ENCODE measurements at regions not wholly inside any gene's neighbourhood (a gene's known extent, or its start where the extent isn't known, plus 50 kb on each side); places are given as distances from the start of the nearest gene placed in this dataset.

DNA sequence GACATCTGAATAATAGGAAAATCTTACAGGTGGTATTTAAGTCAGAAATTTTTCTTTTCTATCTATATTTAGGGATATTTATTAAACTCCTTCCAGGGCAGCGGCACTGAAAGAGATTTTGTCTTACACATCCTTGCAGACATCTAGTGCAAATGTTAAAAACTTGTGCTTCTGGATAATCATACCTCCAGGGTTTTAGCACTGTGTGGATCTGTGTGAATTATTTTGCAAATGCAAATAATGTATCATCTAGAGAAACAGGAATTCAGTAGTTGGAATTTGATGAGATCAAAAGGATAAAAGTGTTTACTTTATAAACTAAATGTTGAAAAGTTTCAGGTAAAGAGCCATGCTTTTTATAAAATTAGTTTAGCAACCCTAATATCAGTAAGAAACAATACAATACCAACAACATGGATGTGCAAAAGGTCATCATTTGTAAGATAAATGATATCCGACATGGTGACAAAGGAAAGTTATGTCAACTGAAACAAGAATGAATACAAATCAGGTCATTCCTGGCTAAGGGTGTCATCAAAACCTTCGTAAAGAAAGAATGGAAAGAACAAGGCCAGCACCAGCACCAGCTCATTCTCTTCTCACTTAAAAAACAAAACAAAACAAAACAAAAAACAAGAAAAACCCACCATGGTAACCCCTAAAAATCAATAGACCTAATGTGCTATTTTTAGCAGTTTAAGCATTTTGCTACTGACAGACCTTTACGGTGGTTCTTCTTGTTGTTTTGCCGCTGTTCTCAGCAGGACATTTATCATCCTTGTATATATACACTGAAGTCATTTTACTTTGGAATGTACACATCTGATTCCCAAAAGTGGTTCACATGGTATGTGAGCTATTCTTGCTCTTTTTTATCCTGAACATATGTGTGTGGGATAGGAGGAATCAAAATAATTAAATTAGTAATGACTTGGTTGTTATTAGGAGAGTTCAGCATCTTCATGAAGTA, 219.7 kb upstream of the NDST3 start:
- Histone ChIP-seq H3K4me3 (ENCODE audit: low read length) (no peak overlapping the region), H3K4me1 (ENCODE audit: control insufficient read depth, low read length) (no peaks in the 10 kb centered on the region), H3K79me2 (ENCODE audit: control insufficient read depth, low read length) (no peaks in the 10 kb centered on the region), H3K9me2 (replicated peaks; ENCODE audit: control insufficient read depth, low read length) (no peaks in the 10 kb centered on the region), H3K9me3 (ENCODE audit: control insufficient read depth, insufficient read depth, low read length) (no peaks in the 10 kb centered on the region), H3F3A (ENCODE audit: control insufficient read depth, insufficient read depth) (no peaks in the 10 kb centered on the region), H3K4me2 (ENCODE audit: low read length) (no peak overlapping the region), H4K20me1 (ENCODE audit: control insufficient read depth, insufficient read depth, low read depth, low read length) (no peaks in the 10 kb centered on the region), H3K27me3 (ENCODE audit: control insufficient read depth, low read length) (no peaks in the 10 kb centered on the region), H3K36me3 (ENCODE audit: control insufficient read depth, low read length) (no peaks in the 10 kb centered on the region), H3K27ac (ENCODE audit: low read depth, low read length) (no peak overlapping the region)
- TF ChIP-seq EZH2phosphoT487 (IDR thresholded peaks at IDR 0.05; ENCODE audit: borderline replicate concordance, low read length), result no peak
- TF ChIP-seq, protein P1, sequence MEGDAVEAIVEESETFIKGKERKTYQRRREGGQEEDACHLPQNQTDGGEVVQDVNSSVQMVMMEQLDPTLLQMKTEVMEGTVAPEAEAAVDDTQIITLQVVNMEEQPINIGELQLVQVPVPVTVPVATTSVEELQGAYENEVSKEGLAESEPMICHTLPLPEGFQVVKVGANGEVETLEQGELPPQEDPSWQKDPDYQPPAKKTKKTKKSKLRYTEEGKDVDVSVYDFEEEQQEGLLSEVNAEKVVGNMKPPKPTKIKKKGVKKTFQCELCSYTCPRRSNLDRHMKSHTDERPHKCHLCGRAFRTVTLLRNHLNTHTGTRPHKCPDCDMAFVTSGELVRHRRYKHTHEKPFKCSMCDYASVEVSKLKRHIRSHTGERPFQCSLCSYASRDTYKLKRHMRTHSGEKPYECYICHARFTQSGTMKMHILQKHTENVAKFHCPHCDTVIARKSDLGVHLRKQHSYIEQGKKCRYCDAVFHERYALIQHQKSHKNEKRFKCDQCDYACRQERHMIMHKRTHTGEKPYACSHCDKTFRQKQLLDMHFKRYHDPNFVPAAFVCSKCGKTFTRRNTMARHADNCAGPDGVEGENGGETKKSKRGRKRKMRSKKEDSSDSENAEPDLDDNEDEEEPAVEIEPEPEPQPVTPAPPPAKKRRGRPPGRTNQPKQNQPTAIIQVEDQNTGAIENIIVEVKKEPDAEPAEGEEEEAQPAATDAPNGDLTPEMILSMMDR (IDR thresholded peaks at IDR 0.05; ENCODE audit: low read depth, low read length, poor library complexity, severe bottlenecking), result no peak

DNA sequence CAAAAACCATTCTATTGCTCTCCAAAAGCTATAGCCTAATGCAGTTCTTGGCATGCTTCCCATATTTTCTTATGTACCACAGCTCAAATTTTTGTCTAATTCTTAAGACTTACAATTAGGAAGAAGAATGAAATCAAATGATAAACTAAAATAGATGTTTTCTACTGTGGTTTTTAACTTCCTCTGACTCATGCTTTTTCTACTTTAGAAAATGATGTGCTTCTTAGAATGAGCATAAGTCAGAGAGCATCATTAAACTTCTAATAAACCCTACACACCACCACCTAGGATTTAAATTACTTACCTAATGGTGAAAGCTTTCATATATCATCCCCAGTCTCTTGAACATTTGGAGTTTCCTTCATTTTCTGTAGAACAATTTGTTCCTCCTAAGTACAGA, 217.0 kb upstream of the NDST3 start:
- Histone ChIP-seq H4K20me1 (ENCODE audit: control insufficient read depth, insufficient read depth, low read depth, low read length) (no peaks in the 10 kb centered on the region), H3K36me3 (ENCODE audit: control insufficient read depth, low read length) (no peaks in the 10 kb centered on the region), H3K79me2 (ENCODE audit: control insufficient read depth, low read length) (no peaks in the 10 kb centered on the region), H3F3A (ENCODE audit: control insufficient read depth, insufficient read depth) (no peaks in the 10 kb centered on the region), H3K9me2 (replicated peaks; ENCODE audit: control insufficient read depth, low read length) (no peaks in the 10 kb centered on the region), H3K27me3 (ENCODE audit: control insufficient read depth, low read length) (no peaks in the 10 kb centered on the region), H3K4me2 (ENCODE audit: low read length) (no peak overlapping the region), H3K27ac (ENCODE audit: low read depth, low read length) (no peak overlapping the region), H3K4me3 (ENCODE audit: low read length) (no peak overlapping the region), H3K9me3 (ENCODE audit: control insufficient read depth, insufficient read depth, low read length) (no peaks in the 10 kb centered on the region), H3K4me1 (ENCODE audit: control insufficient read depth, low read length) (no peaks in the 10 kb centered on the region)
- TF ChIP-seq EZH2phosphoT487 (IDR thresholded peaks at IDR 0.05; ENCODE audit: borderline replicate concordance, low read length), result no peak
- TF ChIP-seq, protein P1 (IDR thresholded peaks at IDR 0.05; ENCODE audit: low read depth, low read length, poor library complexity, severe bottlenecking), result no peak

DNA sequence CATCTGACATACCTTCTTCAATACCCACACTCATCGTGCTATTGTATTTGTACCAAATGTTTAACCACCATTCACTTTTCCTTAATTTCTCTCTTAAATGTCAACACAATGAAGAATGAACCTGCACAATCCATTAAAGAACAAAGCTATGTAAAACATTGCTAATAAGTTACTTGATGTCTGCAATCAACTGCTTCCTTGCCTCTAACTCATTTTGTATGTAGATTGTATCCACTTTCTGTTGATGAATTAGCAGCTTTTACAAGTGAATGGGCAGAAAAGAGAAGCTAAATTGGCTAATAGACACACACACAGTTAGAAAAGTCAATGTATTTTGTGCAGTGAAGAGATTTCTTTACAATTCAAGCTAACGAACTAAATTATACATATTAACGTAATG, 212.5 kb upstream of the NDST3 start:
- H3K36me3 ChIP-seq (ENCODE audit: control insufficient read depth, low read length), result no peaks in the 10 kb centered on the region
- H3K9me3 ChIP-seq (ENCODE audit: control insufficient read depth, insufficient read depth, low read length), result no peaks in the 10 kb centered on the region
- no peak overlapping the region for H3K4me3 ChIP-seq (ENCODE audit: low read length)
- H3K4me2 ChIP-seq (ENCODE audit: low read length), result no peak overlapping the region
- H3K79me2 ChIP-seq (ENCODE audit: control insufficient read depth, low read length), result no peaks in the 10 kb centered on the region
- H3K9me2 ChIP-seq (replicated peaks; ENCODE audit: control insufficient read depth, low read length), result no peaks in the 10 kb centered on the region
- H3K27ac ChIP-seq (ENCODE audit: low read depth, low read length), result no peak overlapping the region
- no peaks in the 10 kb centered on the region for H4K20me1 ChIP-seq (ENCODE audit: control insufficient read depth, insufficient read depth, low read depth, low read length)
- H3K4me1 ChIP-seq (ENCODE audit: control insufficient read depth, low read length), result no peaks in the 10 kb centered on the region
- TF ChIP-seq, protein P1 (IDR thresholded peaks at IDR 0.05; ENCODE audit: low read depth, low read length, poor library complexity, severe bottlenecking), result no peak
- no peak for TF ChIP-seq EZH2phosphoT487 (IDR thresholded peaks at IDR 0.05; ENCODE audit: borderline replicate concordance, low read length)
- H3F3A ChIP-seq (ENCODE audit: control insufficient read depth, insufficient read depth), result no peaks in the 10 kb centered on the region
- H3K27me3 ChIP-seq (ENCODE audit: control insufficient read depth, low read length), result no peaks in the 10 kb centered on the region
